Memory B cell (primary cell): ENCODE measurements at regions not wholly inside any gene's neighbourhood (a gene's known extent, or its start where the extent isn't known, plus 50 kb on each side); places are given as distances from the start of the nearest gene placed in this dataset.
A peak's percentile ranks its signal among the peaks of the same experiment; 100 is the strongest.

Experiments
- ATAC-seq: fragments of 150-1000 bp; cut with Tn5 transposase; 2 replicates; pipeline ENCODE4 v1.10.0; 2021; ENCODE audit warnings: low read depth, mild to moderate bottlenecking, moderate library complexity
- DNase-seq, 2 donors: peaks; one replicate each; pipeline ENCODE4 v3.0.0; 2022; ENCODE audit warnings: low spot score in 2 of 2
- H3K27ac Mint-ChIP-seq: one replicate; pipeline ENCODE4 v1.8.0; 2022; ENCODE audit warnings: mild to moderate bottlenecking, moderate library complexity, mixed read lengths
- H3K27me3 Mint-ChIP-seq: one replicate; pipeline ENCODE4 v1.8.0; 2022; ENCODE audit warnings: mixed read lengths
- H3K36me3 Mint-ChIP-seq: one replicate; pipeline ENCODE4 v1.8.0; 2022; ENCODE audit warnings: mild to moderate bottlenecking, mixed read lengths
- H3K4me1 Mint-ChIP-seq: one replicate; pipeline ENCODE4 v1.8.0; 2022; ENCODE audit warnings: mixed read lengths
- H3K4me3 Mint-ChIP-seq: one replicate; pipeline ENCODE4 v1.8.0; 2022; ENCODE audit warnings: mild to moderate bottlenecking, moderate library complexity, mixed read lengths
- H3K9me3 Mint-ChIP-seq: one replicate; pipeline ENCODE4 v1.8.0; 2022; ENCODE audit warnings: mixed read lengths

DNA sequence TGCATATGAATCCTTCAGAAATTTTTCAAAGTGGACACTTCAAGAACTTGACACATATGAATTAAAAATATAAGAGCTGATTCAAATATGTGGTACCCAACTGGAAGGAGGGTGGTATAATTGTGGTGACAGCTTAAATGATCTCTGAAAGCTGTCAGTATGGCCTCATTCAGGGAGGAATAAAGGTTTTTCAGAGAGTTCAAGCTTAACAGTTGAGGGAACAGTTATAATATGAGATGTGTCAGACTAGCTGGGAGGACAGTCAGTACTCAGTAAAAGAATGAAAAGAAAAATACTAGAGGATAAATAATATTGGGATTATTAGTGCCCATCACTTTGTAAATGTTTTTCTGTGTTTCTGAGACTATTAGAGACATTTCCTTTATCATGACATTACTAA is 277.5 kb downstream of the RASSF9 start:
- no peaks in the 10 kb centered on the region for H3K36me3 Mint-ChIP-seq
- H3K27ac Mint-ChIP-seq = no peak overlapping the region
- no peaks in the 10 kb centered on the region for H3K27me3 Mint-ChIP-seq
- H3K9me3 Mint-ChIP-seq = no peaks in the 10 kb centered on the region
- DNase-seq (no peak), ATAC-seq (no peak)
- no peaks in the 10 kb centered on the region for H3K4me1 Mint-ChIP-seq
- H3K4me3 Mint-ChIP-seq = no peak overlapping the region

DNA sequence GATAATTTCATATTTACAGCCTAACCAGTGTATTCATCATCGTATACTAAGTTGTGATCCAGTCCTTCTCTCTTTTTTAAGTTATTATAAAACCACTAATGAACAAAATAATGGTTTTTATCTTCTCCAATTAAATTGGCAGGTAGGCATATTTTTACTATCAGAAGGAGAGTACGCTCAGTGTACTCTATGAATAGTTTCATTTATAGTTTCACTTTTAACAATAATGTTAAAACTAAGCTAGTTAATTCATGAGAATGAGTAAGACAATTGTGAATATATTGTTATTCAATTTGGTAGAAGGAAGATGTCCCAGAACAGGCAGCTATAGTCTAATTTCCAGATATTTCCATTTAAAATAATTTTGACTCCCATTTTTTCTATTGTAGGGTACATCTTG is 277.1 kb downstream of the RASSF9 start:
- no peaks in the 10 kb centered on the region for H3K4me1 Mint-ChIP-seq
- no peak overlapping the region for H3K27ac Mint-ChIP-seq
- no peak for DNase-seq
- no peak for ATAC-seq
- no peaks in the 10 kb centered on the region for H3K27me3 Mint-ChIP-seq
- no peaks in the 10 kb centered on the region for H3K36me3 Mint-ChIP-seq
- no peaks in the 10 kb centered on the region for H3K9me3 Mint-ChIP-seq
- H3K4me3 Mint-ChIP-seq = no peak overlapping the region

DNA sequence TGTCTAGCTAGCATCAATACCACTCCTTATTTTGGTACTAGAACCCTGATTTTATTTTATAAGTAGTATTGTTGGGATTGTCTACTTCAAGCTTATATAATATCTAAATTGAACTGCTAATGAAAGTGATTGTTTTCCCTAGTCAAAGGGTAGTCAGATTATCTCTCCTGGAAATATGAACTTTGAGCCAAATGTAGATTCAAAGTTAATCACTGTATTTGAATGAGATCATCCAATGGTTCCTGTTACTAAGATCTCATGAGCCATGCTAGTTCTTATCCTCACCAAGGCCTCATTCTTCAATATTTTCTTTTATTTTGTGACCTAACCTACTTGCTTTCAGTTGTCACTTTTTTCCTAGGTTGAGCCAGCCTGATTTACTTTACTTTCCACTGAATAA is 276.7 kb downstream of the RASSF9 start:
- H3K27ac Mint-ChIP-seq = no peak overlapping the region
- H3K9me3 Mint-ChIP-seq = no peaks in the 10 kb centered on the region
- no peak for DNase-seq
- no peak for ATAC-seq
- H3K27me3 Mint-ChIP-seq = no peaks in the 10 kb centered on the region
- no peak overlapping the region for H3K4me3 Mint-ChIP-seq
- no peaks in the 10 kb centered on the region for H3K4me1 Mint-ChIP-seq
- H3K36me3 Mint-ChIP-seq = no peaks in the 10 kb centered on the region

- Mint-ChIP-seq H3K4me1 (no peaks in the 10 kb centered on the region), H3K27me3 (no peaks in the 10 kb centered on the region), H3K9me3 (no peaks in the 10 kb centered on the region), H3K36me3 (no peaks in the 10 kb centered on the region), H3K4me3 (no peak overlapping the region), H3K27ac (no peak overlapping the region)
- DNase-seq = no peak
- ATAC-seq = no peak
Measured at GRCh38 chr12:85562765-85563164, 273.4 kb downstream of the RASSF9 start.

- ATAC-seq = no peak
- Mint-ChIP-seq H3K27me3 (no peaks in the 10 kb centered on the region), H3K4me1 (no peaks in the 10 kb centered on the region)
Measured at GRCh38 chr12:85564786-85565185, 271.4 kb downstream of the RASSF9 start.

DNA sequence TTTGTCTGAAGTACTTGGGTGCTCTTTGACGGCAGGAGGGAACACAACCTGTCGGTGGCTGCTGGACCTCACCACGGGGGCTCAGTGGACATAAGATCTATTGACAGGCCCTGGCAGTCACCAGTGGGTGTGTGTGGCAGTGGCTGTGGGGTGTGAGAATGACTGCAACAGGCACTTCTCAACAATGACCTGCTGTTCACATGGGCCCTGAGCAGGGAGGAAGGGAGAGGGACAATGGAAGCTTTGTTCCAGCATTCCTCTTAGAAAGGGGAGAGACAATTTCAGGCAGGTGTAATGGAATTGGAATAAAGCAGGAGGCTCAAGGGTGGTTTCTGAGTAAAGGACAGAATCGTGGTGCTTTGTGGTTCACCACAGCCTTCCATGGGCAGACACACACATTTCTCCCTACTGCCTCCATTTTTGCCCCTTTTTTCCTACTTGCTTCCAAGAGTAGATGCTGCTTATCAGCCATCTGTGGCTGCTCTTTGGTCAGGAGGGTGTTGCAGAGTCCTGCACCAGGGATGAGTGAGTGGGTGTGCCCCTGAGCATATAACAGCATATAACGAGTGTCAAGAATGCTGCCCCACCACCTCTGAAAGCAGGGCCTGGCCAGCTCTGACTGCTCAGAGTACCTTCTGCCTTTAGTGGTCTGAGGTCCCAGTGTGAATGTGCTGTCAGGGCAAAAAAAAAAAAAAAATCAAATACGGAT is 267.7 kb downstream of the RASSF9 start:
- ATAC-seq (no peak), DNase-seq (no peak)
- Mint-ChIP-seq H3K27me3 (no peaks in the 10 kb centered on the region), H3K4me1 (no peaks in the 10 kb centered on the region), H3K36me3 (no peaks in the 10 kb centered on the region), H3K4me3 (no peak overlapping the region), H3K27ac (no peak overlapping the region), H3K9me3 (no peaks in the 10 kb centered on the region)

More at GRCh38 chr12:85564786-85565185, 271.4 kb downstream of the RASSF9 start:
- no peak for DNase-seq
- Mint-ChIP-seq H3K36me3 (no peaks in the 10 kb centered on the region), H3K9me3 (no peaks in the 10 kb centered on the region), H3K27ac (no peak overlapping the region), H3K4me3 (no peak overlapping the region)

DNA sequence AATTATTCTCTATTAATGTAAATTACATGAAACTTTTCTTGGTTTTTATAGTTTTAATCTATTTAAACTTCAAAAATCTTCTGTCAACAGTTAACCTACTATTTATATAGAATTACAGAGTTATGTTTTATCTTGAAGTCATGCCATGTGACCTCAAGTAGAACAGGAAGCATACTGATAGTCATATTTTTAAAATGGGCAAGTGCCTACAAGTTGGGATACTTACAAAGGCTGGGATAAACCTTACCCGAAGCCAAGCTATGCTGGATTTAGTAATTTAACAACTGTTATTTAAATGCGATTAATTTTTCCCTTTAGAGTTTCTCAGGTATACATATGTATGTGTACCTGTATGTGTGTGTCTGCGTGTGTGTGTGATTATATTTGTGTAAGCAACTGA is 266.9 kb downstream of the RASSF9 start:
- H3K27me3 Mint-ChIP-seq = no peaks in the 10 kb centered on the region
- no peaks in the 10 kb centered on the region for H3K9me3 Mint-ChIP-seq
- ATAC-seq (no peak), DNase-seq (no peak)
- no peak overlapping the region for H3K27ac Mint-ChIP-seq
- no peaks in the 10 kb centered on the region for H3K36me3 Mint-ChIP-seq
- no peak overlapping the region for H3K4me3 Mint-ChIP-seq
- no peaks in the 10 kb centered on the region for H3K4me1 Mint-ChIP-seq

GRCh38 chr12:85572956-85573355 is 263.3 kb downstream of the RASSF9 start:
- H3K27ac Mint-ChIP-seq = no peak overlapping the region

DNA sequence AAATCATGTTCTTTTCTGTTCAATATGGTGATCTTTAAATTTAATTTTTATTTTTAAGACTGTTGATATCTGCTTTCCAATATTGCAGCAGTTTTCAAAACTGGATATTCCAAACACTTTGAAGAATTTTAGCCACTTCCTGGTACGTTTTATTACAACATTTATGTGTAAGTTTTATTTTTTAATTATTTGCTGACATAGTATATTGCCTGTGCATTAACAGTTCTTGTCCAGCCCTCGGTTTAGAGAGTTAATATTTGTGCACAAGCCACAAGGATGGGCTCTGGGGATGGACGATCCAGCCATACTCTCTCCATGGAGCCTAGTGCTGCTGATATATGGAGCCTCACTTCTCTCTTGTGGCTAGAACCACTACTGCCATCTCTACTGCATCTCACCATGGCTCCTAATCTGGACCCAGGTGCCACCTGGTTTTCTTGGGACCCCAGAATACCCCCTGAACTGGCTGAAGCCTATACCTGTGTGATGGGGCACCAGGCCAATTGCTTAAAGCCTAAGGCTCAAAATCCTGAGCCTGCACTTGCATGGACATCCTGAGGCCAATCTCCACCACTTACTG is 262.5 kb downstream of the RASSF9 start:
- no peaks in the 10 kb centered on the region for H3K4me1 Mint-ChIP-seq
- no peak overlapping the region for H3K4me3 Mint-ChIP-seq
- ATAC-seq = no peak
- no peaks in the 10 kb centered on the region for H3K9me3 Mint-ChIP-seq
- H3K27ac Mint-ChIP-seq = no peak overlapping the region
- H3K27me3 Mint-ChIP-seq = no peaks in the 10 kb centered on the region
- no peaks in the 10 kb centered on the region for H3K36me3 Mint-ChIP-seq
- no peak for DNase-seq

More at GRCh38 chr12:85572956-85573355, 263.3 kb downstream of the RASSF9 start:
- Mint-ChIP-seq H3K36me3 (no peaks in the 10 kb centered on the region), H3K4me3 (no peak overlapping the region), H3K4me1 (no peaks in the 10 kb centered on the region), H3K9me3 (no peaks in the 10 kb centered on the region), H3K27me3 (no peaks in the 10 kb centered on the region)
- no peak for DNase-seq
- ATAC-seq = no peak

- no peaks in the 10 kb centered on the region for H3K27me3 Mint-ChIP-seq
- no peaks in the 10 kb centered on the region for H3K9me3 Mint-ChIP-seq
- H3K27ac Mint-ChIP-seq = no peak overlapping the region
- no peaks in the 10 kb centered on the region for H3K4me1 Mint-ChIP-seq
- DNase-seq = no peak
- no peak overlapping the region for H3K4me3 Mint-ChIP-seq
- H3K36me3 Mint-ChIP-seq = no peaks in the 10 kb centered on the region
- ATAC-seq = no peak
Measured at GRCh38 chr12:85574291-85574690, 261.9 kb downstream of the RASSF9 start.

GRCh38 chr12:85575120-85576096 is 260.8 kb downstream of the RASSF9 start:
- Mint-ChIP-seq H3K27ac (no peak overlapping the region), H3K4me3 (no peak overlapping the region), H3K27me3 (no peaks in the 10 kb centered on the region), H3K9me3 (no peaks in the 10 kb centered on the region), H3K4me1 (no peaks in the 10 kb centered on the region), H3K36me3 (no peaks in the 10 kb centered on the region)
- peak; percentile 42 for ATAC-seq
- no peak for DNase-seq

DNA sequence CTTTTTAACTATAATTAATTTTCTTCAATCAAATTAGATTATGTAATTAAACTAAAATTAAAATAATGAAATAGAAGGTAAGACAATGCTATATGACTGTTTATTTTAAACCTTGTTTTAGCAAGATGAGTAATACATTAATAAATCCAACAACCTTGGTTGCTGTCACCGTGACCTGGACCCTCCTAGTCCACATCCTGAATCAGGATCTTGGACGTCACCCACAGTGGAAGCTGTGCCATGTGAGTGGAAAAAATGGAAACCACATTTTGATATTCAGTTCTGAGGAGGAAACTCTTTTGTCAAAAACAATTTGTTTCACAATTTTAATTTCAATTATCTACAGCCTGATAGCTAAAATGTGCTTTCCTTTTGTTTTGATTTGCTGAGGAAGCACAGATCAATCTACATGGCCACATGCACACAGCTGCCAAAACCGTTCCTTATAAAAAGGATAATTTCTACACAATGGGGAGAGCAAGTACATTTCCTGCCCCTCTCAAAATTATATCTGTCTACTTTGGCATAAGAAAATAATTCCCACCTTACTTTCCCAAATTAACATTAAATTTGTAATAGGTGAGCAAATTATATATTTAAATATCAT is 255.5 kb downstream of the RASSF9 start:
- ATAC-seq (no peak), DNase-seq (no peak)
- H3K27me3 Mint-ChIP-seq = no peaks in the 10 kb centered on the region
- no peaks in the 10 kb centered on the region for H3K36me3 Mint-ChIP-seq
- no peak overlapping the region for H3K27ac Mint-ChIP-seq
- H3K4me3 Mint-ChIP-seq = no peak overlapping the region
- no peaks in the 10 kb centered on the region for H3K9me3 Mint-ChIP-seq
- no peaks in the 10 kb centered on the region for H3K4me1 Mint-ChIP-seq

DNA sequence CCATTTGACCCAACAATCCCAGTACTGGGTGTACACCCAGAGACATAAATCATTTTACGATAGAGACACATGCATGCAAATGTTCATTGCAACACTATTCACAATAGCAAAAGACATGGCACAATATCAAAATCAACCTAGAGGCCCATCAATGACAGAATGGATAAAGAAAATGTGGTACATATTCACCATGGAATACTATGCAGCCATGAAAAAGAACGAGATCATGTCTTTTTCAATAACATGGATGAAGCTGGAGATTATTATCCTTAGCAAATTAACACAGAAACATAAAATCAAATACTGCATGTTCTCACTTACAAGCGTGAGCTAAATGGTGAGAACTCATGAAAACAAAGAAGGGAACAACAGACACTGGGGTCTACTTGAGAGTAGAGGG is 249.1 kb downstream of the RASSF9 start:
- no peaks in the 10 kb centered on the region for H3K36me3 Mint-ChIP-seq
- DNase-seq (no peak), ATAC-seq (no peak)
- H3K27ac Mint-ChIP-seq = no peak overlapping the region
- H3K4me1 Mint-ChIP-seq = no peaks in the 10 kb centered on the region
- H3K9me3 Mint-ChIP-seq = peaks cover 4% of the 10 kb centered on the region
- H3K4me3 Mint-ChIP-seq = no peak overlapping the region
- no peaks in the 10 kb centered on the region for H3K27me3 Mint-ChIP-seq

GRCh38 chr12:85588221-85588620 is 248.0 kb downstream of the RASSF9 start:
- peaks cover 7% of the 10 kb centered on the region for H3K9me3 Mint-ChIP-seq
- DNase-seq (no peak), ATAC-seq (no peak)
- H3K27ac Mint-ChIP-seq = no peak overlapping the region
- H3K4me3 Mint-ChIP-seq = no peak overlapping the region
- H3K36me3 Mint-ChIP-seq = no peaks in the 10 kb centered on the region
- H3K4me1 Mint-ChIP-seq = no peaks in the 10 kb centered on the region
- H3K27me3 Mint-ChIP-seq = no peaks in the 10 kb centered on the region
